ENCODE measurements at regions not wholly inside any gene's neighbourhood (a gene's known extent, or its start where the extent isn't known, plus 50 kb on each side); places are given as distances from the start of the nearest gene placed in this dataset.

DNA sequence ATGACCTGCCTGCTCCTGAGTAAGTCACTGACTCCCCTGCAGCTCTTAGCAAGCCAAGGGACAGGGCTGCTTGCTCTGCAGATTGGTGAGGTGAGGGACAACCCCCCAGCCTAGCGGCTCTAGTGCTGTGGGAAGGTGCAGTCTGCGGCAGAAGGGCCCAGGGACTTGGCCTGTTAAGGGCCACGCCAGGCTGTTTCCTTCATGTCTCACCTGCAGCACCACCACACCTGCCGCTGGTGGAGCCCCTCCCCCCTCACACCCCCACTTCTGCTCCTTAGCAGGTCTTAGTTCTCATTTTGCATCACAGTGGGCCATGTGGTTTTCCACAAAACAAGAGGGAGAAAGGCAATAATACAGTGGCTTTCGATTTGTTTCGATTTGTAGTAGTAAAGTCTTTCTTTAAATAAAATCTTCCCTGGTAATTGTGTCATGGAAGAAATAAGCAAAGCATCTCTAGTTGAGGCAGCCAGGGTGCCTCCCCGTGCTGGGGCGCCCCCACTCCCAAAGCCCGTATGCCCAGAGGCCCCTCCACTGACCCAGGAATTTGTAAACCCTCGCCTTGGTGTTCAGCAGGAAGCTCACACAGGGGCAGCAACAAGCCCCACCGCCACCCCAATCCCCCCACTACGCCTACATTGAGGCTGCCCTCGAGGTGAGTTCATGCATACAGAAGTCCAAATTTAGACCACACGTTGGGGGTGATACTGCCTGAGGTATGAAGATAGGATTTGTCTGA, 86.5 kb upstream of the CLDN5 start:
- H3K4me1 ChIP-seq (ENCODE audit: low read depth), result no peaks in the 10 kb centered on the region
- no peaks in the 10 kb centered on the region for H3K36me3 ChIP-seq (ENCODE audit: low read depth)
- H3K4me3 ChIP-seq, result no peak overlapping the region
- no peak for DNase-seq
- TF ChIP-seq, protein P1, sequence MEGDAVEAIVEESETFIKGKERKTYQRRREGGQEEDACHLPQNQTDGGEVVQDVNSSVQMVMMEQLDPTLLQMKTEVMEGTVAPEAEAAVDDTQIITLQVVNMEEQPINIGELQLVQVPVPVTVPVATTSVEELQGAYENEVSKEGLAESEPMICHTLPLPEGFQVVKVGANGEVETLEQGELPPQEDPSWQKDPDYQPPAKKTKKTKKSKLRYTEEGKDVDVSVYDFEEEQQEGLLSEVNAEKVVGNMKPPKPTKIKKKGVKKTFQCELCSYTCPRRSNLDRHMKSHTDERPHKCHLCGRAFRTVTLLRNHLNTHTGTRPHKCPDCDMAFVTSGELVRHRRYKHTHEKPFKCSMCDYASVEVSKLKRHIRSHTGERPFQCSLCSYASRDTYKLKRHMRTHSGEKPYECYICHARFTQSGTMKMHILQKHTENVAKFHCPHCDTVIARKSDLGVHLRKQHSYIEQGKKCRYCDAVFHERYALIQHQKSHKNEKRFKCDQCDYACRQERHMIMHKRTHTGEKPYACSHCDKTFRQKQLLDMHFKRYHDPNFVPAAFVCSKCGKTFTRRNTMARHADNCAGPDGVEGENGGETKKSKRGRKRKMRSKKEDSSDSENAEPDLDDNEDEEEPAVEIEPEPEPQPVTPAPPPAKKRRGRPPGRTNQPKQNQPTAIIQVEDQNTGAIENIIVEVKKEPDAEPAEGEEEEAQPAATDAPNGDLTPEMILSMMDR (IDR thresholded peaks at IDR 0.05), result no peak
- no peaks in the 10 kb centered on the region for H3K9me3 ChIP-seq
- intact Hi-C loops (cut with DNase I, micrococcal nuclease), result no loop called here
- ATAC-seq, result no peak

DNA sequence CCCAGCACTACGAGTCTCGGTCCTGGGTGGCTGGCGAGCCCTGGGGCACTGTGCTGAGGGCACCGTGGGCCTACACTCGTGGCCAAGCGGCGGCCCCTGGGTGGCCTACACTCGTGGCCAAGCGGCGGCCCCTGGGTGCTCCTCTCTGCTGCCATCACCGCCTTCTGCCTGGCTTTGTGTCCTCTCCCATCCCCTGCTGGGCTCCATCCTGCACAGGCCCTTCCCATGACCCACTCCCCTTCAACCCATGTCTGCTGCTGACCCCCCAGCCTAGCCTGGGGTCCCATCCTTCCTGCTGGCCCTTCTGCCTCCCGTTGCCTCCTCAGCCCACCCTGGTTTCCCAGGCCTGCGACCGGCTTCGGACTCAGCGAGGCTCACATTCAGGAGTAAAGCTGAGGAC, 87.4 kb upstream of the CLDN5 start:
- ATAC-seq (no peak), DNase-seq (no peak)
- Histone ChIP-seq H3K4me3 (no peak overlapping the region), H3K9me3 (no peaks in the 10 kb centered on the region), H3K36me3 (ENCODE audit: low read depth) (no peaks in the 10 kb centered on the region), H3K4me1 (ENCODE audit: low read depth) (no peaks in the 10 kb centered on the region)
- intact Hi-C loops (cut with DNase I, micrococcal nuclease), result no loop called here
- TF ChIP-seq, protein P1 (IDR thresholded peaks at IDR 0.05), result no peak

DNA sequence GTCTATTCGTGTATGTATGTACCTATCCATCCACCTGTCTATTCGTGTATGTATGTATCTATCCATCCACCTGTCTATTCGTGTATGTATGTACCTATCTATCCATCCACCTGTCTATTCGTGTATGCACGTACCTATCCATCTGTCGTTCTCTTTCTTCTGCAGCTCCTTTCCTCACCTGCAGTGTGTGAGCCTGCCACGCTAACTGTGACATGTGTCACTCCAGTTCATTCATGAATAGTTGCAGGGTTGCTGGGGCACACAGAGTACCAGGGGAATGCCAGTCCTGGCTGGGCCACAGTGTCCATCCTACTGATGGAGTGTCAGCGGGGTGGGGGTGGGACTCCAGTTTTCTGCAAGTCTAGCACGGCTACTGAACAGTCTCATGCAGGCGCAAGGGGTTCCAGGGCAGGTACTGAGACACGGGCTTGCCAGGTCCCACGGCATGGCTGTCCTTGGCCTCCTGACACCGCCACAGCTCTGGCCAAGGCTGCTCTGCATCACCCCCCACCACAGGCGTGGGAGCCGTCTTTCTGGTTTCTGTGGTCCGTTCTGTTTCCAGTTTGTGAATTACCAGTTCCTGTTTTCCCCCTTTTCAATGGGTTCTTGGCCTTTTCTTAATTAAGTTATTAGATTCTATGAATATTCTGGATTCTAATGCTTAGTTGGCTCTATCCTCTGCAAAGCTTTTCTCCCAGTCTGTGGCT, 88.8 kb upstream of the CLDN5 start:
- H3K4me1 ChIP-seq (ENCODE audit: low read depth), result no peaks in the 10 kb centered on the region
- DNase-seq, result no peak
- ATAC-seq, result no peak
- no peak overlapping the region for H3K4me3 ChIP-seq
- intact Hi-C loops (cut with DNase I, micrococcal nuclease), result no loop called here
- H3K36me3 ChIP-seq (ENCODE audit: low read depth), result no peaks in the 10 kb centered on the region
- TF ChIP-seq, protein P1 (IDR thresholded peaks at IDR 0.05), result no peak
- no peaks in the 10 kb centered on the region for H3K9me3 ChIP-seq

DNA sequence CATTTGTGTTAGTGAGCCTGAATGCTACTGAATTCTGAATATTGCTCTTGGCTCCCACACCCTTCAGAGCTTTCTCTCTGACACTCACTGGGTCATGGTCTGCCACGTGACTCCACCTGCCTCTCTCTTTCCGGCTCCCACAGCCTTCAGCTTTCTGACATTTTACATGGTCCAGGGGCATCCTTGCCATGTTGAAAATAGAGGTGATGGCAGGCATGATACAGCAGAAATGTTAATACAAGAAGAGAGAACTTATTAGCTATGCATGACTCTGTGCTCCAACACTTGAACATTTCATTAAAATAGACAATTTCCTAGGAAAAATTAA, 90.3 kb upstream of the CLDN5 start:
- intact Hi-C loops (cut with DNase I, micrococcal nuclease), result no loop called here

DNA sequence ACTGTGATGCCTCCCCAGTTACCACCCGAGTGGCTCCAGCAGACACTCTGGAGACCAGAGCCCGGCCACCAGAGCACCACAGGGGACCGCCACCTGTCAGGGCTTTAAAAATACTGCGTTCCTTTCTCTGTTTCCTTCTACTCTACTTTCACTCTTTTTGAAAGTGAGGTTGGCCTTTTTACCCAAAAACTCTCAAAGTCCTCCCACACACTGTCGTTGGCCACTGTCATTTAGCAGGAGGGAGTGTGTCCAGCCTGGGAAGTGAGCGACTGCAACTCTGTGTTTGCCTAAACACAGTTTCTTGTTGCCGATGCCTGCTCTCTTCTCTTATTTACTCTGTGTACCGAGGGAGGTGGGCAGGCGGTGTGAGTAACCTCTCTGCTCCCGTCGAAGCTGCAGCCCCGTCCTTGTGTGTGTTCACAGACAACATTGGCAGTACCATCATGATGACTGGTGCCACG, 90.8 kb upstream of the CLDN5 start:
- Histone ChIP-seq H3K36me3 (ENCODE audit: low read depth) (no peaks in the 10 kb centered on the region), H3K4me1 (ENCODE audit: low read depth) (no peaks in the 10 kb centered on the region), H3K4me3 (no peak overlapping the region), H3K9me3 (no peaks in the 10 kb centered on the region)
- ATAC-seq (no peak), DNase-seq (no peak)
- intact Hi-C loops (cut with DNase I, micrococcal nuclease), result no loop called here
- TF ChIP-seq, protein P1 (IDR thresholded peaks at IDR 0.05), result no peak

More for the DNA sequence above, 90.3 kb upstream of the CLDN5 start:
- Histone ChIP-seq H3K4me1 (ENCODE audit: low read depth) (no peaks in the 10 kb centered on the region), H3K36me3 (ENCODE audit: low read depth) (no peaks in the 10 kb centered on the region), H3K9me3 (no peaks in the 10 kb centered on the region), H3K4me3 (no peak overlapping the region)
- TF ChIP-seq, protein P1 (IDR thresholded peaks at IDR 0.05), result no peak
- no peak for DNase-seq
- no peak for ATAC-seq
